GM18867 (cell line): ENCODE measurements at regions not wholly inside any gene's neighbourhood (a gene's known extent, or its start where the extent isn't known, plus 50 kb on each side); places are given as distances from the start of the nearest gene placed in this dataset.

Experiments
- ATAC-seq: cut with Tn5 transposase; IDR thresholded peaks from one replicate; pipeline ENCODE4 v1.9.1; 2021; ENCODE audit warnings: mild to moderate bottlenecking, moderate library complexity; ENCODE audit not compliant: unreplicated experiment

DNA sequence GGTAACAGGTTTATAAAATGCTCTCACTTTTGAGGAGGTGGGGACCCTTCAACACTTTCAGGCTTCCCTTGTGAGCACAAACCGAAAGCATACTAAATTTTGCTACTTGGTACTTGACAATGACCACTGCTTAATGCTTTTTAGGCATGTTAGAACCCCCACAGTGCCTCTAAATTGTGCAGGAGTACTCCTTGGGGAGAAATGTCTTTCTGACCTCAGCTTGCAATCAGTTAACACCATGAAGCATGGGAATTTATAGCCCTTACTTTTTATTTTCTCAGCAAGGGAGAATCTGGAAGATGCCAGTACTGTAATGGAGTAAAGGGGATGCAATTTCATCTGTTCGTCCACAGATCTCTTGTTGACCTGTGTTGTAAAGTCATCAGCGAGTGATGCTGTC is 308.9 kb upstream of the TBC1D5 start:
- no peak for ATAC-seq

DNA sequence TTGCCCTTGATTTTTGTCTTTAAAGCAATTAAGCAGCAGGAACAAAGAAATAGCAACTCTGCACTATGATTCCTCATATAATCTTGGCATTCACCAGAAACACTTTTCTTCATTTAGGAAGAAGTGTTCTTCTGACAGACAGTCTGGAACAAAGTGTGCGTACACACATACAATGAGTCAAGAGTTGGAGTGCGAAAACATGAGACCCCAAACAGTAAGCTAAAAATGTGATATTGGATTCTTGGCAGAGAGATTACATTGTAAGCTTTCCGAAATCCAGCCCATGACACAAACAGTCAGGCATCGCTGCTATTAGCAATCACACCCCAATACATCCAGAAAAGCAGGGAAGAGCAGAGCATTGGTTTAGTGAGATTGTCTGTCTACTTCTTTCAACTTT is 306.7 kb upstream of the TBC1D5 start:
- no peak for ATAC-seq

DNA sequence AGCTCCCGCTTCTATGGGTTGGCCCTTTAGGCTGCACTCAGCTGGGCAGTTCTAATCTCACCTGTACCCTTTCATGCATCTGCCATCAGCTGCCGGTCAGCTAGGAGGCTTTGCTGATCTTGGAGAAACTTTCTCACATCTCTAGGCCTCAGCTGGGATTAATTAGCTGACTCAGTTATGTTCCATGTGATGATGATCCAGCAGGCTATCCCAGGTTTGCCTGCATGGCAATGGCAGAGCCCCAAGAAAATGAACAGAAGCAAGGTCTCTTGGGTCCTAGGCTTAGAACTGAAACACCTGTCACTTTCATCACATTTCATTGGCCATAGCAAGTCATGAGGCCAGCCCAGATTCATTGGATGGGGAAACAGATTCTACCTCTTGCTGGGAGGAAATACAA is 304.6 kb upstream of the TBC1D5 start:
- no peak for ATAC-seq

DNA sequence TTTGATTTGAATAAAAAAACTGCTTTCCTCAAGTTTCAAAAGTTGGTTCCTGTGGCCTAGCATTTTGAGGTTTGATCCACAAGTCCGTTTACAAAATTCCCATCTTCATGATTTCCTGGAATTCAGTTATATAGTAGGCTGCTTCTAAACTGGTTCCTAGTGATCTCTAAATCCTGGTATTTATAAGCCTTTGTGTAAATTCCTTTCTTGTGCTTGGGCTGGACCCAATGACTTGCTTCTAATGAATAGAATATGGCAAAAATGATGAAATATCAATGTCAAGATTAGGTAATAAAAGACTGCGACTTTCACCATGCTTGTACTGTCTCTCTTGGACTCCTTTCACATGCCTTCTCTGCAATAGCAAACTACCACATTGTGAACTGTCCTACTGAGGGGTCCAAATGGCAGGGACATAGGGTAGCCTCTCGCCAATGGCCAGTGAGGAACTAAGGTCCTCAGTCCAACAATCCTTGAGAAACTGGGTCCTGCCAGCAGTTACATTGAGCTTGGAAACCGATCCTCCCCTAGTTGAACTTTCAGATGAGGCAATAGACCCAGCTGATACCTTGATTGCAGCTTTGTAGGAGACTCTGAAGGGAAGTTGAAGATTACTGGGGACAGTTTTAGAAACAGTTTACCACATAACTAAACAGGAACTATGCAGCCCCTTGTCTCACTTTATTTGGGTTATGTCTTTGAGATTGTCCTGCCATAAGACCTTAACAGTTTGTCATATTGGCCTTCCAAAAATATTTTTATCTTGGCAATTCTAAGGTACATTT is 303.9 kb upstream of the TBC1D5 start:
- no peak for ATAC-seq

DNA sequence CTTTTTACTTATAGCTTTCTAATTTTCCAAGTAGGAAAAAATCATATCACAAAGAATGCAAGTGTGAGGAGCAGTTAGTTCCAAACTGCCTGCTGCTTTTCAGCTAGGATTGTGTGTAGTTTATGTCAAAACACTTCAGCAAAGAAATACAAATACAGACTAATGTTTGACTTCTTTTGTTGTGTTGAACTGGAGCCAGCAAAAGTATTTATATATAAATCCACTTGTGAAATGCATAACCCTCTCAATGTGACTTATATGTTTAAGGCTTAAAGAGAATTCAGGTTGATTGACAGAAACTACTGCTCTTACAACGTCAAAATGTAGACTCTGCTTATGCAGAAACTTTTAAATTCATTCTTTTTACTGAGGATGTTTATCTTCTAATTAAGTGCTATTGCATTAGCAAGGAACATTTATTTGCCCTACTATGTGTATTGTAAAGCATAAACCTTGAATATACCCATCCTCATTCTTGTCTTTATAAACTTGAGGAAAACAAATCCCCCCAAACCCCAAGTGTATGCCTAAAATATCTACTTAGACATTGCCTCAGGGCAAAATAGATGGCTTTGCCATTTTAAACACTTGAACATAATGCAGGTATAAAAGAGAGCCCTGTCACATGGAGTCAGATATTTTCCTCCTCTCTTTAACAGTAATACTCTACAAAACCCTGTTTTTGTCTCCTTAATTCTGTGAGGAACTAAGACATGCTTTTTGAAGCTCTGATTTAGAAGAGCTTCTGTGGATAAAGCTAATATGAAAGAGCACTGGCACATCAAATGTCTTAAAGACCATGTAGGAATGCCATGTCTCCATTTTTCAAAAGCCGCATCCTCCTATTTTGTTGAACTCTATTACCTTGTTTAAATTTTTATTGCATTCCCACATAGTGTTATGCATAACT is 302.8 kb upstream of the TBC1D5 start:
- no peak for ATAC-seq

DNA sequence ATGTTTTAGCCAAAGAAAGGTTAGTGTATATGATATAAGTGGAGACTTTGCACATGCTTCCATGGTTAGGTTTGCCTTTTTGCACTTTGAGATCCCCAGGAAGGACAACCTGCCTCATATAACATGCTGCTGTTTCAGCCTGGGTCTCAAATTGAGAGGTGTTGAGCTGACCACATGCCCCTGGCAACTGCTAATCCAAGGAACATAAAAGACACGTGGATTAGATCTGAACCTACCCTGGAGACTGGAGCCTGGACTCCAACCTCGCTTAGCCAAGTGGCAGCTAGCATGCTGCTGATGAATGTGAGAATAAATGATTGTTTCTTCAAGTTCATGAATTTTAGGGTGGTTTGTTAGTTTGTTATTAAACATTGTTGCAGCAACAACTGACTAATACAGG is 301.8 kb upstream of the TBC1D5 start:
- no peak for ATAC-seq

DNA sequence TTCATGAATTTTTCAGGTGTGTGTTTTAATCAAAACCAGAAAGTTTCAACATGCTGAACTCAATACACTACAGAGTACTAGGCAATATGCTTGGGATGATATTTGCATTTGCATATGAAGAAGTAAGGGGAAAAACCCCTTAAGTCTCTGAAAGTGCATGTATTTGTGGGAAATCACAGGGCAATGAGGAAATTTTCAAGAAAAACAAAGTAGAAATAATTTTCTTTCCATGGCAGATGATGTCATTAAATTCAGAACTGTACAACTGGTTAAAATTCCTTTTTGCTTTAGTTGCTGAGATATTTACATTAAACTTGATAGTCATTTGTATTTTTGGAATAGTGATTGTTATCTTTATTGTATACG is 294.0 kb upstream of the TBC1D5 start:
- ATAC-seq: no peak

DNA sequence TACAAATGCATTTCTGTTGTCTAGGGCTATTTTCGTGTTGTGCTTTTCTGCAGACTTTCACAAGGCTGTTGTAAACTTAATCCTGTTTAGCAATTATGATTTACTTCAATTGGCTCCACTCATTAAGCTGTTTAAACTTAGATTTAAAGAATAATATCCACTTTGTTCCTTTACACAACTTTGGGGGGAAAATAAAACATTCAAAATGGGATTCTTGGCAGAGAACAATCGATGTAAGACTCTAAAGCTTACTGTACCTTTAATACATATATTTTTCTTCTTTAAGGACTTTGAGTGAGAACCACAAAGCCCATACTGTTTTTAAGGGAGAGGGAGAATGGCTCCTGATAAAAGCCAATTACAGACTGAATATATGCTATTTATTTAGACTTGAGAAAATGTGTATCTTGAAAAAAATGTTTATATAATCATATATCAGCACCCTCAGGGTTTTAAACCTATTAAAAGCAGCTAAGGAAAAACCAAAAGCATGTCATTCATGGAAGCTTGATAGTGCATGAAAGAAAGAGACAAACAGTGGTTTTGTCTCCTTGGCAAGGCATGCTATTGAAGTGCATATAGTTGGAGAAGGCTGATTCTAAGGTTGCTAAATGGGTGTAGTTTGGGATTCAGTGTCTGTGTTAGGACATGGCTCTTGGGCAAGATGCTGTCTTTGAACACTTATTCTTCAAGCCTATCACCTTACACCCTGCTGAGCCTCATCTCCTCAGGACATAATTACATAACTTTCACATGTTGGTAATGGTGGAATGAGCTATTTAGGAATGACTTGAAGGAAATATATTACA is 293.4 kb upstream of the TBC1D5 start:
- no peak for ATAC-seq

DNA sequence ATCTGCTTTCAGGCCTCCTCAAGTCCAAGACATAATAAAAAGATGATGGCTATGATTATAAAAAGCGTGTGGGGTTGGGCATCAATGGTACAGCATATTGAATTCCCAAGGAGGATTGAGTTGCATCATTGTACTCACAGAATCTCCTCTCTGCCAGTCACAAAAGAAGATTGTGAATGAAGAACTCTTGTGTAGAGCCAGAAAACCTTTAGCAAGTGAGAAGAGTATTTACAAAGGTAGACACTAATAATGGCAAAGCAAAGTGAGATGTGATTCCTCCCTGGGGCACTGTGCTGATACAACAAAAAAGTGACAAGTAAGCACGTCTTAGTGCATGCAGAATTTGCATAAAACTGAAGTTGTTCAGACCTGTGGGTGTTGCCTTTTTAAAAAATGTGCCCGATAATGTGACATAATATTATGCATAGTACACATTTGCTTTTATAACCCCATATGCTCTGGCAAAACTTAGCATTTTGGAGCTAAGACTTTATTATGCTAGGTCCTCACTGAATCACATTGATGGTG is 291.2 kb upstream of the TBC1D5 start:
- ATAC-seq: no peak

DNA sequence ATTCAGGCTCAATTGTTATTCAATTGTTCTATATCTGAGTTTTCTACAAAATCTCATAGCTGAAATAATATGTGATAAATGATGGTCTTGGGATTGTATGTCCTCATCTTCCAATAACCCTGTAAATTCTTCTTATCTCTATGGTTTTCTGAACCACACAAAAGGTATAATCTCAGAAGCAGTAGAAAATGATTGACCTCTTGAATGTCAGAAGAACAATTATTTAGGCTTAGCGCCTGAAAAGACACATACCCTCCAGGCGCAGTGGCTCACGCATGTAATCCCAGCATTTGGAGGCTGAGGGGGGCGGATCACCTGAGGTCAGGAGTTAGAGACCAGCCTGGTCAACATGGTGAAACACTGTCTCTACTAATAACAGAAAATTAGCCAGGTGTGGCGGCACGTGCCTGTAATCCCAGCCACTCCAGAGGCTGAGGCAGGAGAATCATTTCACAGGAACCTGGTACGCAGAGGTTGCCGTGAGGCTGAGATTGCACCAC is 288.0 kb upstream of the TBC1D5 start:
- no peak for ATAC-seq

DNA sequence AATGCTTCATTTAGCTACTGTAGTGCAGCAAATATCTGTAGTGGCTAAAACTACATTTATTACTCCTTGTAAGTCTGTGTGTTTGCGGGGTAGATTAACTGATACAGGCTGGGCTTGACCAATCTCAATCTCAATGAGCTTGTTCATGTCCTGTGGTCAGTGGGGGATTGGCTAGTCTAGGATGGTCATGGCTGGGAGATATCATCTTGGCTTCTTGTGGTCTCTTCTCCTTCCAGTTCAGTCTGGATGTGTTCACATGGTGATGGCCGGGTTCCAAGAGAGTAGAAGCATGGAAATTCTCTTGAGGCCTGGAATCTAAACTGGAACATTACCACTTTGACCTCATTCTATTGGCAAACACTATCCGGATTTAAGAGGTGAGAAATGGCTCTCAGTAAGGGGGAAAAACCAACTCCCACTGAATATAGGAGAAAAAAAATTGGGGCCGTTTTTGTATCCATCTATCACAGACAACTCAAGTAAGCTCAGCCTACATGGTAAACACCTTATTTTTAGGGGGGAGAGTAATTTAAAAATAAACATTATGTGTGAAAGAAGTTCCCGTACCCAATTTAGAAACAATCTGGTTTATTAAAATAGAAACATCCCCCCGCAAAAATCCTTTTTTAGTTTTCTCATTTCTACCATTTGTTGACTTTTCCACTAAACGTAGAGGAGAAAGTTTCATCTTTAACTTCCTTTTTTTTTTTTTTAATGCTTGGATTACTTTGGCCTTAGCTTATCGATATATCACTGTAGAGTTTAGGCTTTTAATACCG is 284.9 kb upstream of the TBC1D5 start:
- ATAC-seq: no peak

DNA sequence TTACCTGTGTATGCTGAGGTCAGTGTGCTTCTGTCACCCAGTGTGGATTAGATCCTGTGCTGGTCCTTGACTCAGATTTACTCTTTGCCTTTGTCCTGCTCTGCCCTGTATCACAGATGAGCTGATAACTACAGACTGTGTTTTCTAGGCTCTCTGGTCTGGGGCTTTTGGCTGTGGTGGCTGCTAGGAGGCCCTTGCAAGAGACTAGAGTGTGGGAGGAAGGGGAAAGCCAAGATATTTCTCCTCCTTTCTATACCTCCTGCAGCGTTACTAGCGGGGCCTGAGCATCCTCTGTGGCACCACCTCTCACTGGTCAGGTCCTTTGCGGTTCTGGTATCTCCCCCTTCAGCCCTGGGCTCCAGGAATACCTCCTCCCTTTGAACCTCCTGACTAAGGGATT is 282.3 kb upstream of the TBC1D5 start:
- no peak for ATAC-seq

DNA sequence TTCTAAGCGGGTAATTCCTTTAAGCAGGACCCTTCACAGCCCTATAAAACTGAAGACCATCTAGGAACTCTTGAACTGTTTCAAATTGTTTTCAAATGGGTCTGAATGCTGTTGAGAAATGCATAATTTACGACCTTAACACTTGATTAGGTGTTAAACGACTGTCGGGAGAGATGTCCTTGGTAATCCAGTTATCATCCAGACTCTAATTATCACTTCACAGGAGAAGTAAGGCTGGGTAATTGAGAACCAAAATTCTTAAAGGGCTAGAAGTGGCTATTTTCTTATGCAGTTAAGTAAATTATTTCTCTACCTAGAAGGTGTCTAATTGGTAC is 276.7 kb upstream of the TBC1D5 start:
- no peak for ATAC-seq

DNA sequence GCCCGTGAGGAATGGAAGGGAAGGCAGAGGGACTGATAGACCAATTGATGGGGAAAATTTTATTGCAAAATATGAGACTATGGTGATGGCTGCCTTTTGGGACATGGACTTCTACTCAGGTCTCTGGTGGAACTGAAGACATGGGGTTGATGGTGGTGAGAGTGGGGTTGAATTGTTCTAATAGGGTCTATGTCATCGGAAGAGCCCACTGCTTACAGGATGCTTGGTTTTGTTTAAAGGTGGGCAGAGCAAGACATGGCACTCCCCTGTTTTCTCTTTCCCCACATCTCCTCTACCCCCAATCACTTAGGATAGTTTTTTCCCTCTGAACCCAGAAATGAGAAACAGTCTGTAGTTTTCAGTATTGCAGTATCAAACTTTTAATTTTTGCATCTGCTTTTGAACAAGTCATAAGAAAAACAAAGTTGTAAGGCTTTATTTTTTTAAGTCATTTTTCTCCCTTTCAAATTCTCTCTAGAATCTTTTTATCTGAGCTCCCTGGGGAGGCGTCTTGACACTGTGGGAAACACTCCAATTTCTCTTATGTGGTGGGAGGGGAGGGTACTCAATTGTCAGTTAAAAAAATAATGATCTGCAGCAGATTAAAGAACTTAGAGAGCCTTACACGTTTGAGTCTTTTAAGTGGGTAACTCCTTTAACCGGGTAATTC is 276.2 kb upstream of the TBC1D5 start:
- no peak for ATAC-seq

DNA sequence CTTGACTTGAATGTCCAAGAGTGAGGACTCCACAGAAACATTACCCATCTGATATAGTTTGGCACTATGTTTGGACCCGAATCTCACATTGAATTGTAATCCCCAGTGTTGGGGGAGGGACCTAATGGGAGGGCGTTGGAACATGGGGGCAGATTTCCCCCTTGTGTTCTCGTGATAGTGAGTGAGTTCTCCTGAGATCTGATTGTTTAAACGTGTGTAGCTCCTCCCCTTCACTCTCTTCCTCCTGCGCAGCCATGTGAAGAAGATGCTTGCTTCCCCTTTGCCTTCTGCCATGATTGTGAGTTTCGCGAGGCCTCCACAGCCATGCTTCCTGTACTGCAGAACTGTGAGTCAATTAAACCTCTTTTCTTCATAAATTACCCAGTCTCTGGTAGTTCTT is 273.9 kb upstream of the TBC1D5 start:
- ATAC-seq: no peak

DNA sequence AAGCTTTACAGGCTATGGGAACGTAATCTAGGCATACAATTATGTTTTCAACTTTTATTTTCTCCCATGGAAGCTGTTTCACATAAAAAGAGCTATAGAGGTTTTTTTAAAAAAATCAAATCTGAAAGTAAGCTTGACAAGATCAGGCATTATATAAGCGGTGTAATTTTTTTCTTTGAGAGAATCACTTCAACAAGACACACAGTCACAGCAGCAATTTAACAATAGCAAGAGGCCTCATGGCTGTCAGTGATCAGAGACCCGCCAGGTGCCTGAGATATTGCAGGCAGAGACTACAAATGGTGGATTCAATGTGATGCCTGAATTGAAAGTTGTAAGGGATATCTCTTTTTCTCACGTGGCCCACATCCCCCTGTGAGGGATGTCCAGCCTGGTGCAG is 270.5 kb upstream of the TBC1D5 start:
- no peak for ATAC-seq

DNA sequence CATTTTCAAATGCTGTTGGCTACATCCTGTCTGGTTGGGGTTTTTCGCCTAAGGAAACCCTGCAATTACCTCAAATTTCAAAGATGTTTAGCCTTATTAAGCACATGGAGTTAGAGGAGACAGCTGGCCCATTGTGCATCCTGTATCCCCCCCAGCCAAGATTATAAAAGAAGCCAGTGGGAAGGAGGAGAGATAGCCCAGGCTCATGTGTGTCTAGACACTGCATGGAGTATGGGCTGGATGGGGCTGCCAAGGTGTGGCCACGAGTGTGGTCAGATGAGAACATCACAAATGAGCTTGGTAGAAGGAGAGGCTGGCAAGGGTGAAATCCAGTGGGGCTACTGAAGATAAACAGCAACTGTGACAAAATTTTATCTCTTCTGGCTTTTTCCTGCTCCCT is 270.0 kb upstream of the TBC1D5 start:
- no peak for ATAC-seq

DNA sequence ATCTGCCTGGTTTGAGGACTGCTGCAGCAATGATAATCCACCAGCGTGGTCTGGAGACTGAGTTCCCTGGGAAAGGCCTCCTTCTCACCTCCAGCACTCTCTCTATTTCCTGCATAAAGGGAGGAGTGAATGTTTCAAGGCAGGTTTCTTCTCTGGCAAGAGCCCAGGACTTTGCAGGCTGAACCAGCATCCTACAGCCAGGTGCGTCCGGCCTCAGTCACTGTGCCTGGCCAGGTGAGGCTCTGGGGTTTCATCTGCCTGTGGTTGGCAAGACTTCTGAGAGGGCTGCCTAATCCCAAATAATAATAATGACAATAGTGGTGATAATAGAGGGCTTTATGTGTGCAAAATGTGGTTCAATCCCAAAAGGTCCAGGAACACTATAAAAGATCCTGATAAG is 269.0 kb upstream of the TBC1D5 start:
- no peak for ATAC-seq

DNA sequence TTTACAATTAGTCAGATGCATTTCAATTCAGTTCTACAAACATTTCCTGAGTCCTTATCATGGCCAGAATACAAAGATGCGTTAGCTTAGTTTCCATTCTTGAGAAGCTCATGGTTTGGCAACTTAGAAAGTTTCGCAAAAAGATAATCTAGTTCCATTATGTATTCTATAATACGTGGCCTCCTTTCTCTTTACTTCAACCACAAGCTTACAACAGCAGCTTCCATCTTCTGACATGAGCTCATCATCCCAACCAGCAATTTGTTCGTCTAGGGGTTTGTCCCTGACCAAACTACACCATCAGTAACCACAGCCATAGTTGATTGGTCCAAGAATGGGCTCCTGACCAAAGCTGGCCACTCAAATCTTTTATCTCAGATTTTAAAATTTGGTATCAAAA is 267.6 kb upstream of the TBC1D5 start:
- ATAC-seq: no peak
